ENCODE measurements at regions not wholly inside any gene's neighbourhood (a gene's known extent, or its start where the extent isn't known, plus 50 kb on each side); places are given as distances from the start of the nearest gene placed in this dataset.

- peaks cover 0 to under 1% (median 0%) of the 10 kb centered on the region in 4 donors for H3K9me3 ChIP-seq (ENCODE audit: control insufficient read depth in 4 of 4, low read length in 3 of 4)
- no peak for DNase-seq (ENCODE audit: low spot score)
- 83% methylated on average over 3 of the region's 3 CpGs for WGBS
- no peaks in the 10 kb centered on the region for H3K36me3 ChIP-seq (ENCODE audit: control insufficient read depth in 4 of 4, insufficient read depth in 3 of 4, low read depth in 1 of 4, low read length in 3 of 4)
- no peaks in the 10 kb centered on the region for H3K27me3 ChIP-seq (ENCODE audit: control insufficient read depth in 4 of 4, insufficient read depth in 4 of 4, low read length in 3 of 4)
- no peaks in the 10 kb centered on the region for H3K4me1 ChIP-seq (ENCODE audit: control insufficient read depth in 4 of 4, insufficient read depth in 4 of 4, low read length in 3 of 4)
- TF ChIP-seq FOXA2 (IDR thresholded peaks at IDR 0.05) (no peak), TAF1 (conservative IDR thresholded peaks at IDR 0.05) (no peak), HNF4G (IDR thresholded peaks at IDR 0.05) (no peak), SP1 (IDR thresholded peaks at IDR 0.05) (no peak), RAD21 (IDR thresholded peaks at IDR 0.05) (no peak), GABPA (IDR thresholded peaks at IDR 0.05 in 1 of 2, conservative IDR thresholded peaks at IDR 0.05 in 1 of 2) (no peak), HNF4A (conservative IDR thresholded peaks at IDR 0.05) (no peak), FOXA1 (IDR thresholded peaks at IDR 0.05) (no peak), RXRA (IDR thresholded peaks at IDR 0.05) (no peak), NR2F2 (IDR thresholded peaks at IDR 0.05) (no peak)
- H3K9ac ChIP-seq (ENCODE audit: low read depth in 1 of 2, low read length in 2 of 2): no peak overlapping the region
- no peak overlapping the region for H3K27ac ChIP-seq (ENCODE audit: low read depth in 1 of 2, low read length in 2 of 2)
- H3K4me3 ChIP-seq (ENCODE audit: low read depth in 1 of 3, low read length in 3 of 3): no peak overlapping the region
Measured at GRCh38 chr16:9497750-9498149, 406.3 kb downstream of the HAPSTR1 start.

- H3K9ac ChIP-seq (ENCODE audit: low read depth in 1 of 2, low read length in 2 of 2): no peak overlapping the region
- H3K27ac ChIP-seq (ENCODE audit: low read depth in 1 of 2, low read length in 2 of 2): no peak overlapping the region
- H3K4me1 ChIP-seq (ENCODE audit: control insufficient read depth in 4 of 4, insufficient read depth in 4 of 4, low read length in 3 of 4): no peaks in the 10 kb centered on the region
- H3K27me3 ChIP-seq (ENCODE audit: control insufficient read depth in 4 of 4, insufficient read depth in 4 of 4, low read length in 3 of 4): no peaks in the 10 kb centered on the region
- no peak overlapping the region for H3K4me3 ChIP-seq (ENCODE audit: low read depth in 1 of 3, low read length in 3 of 3)
- TF ChIP-seq EGR1 (IDR thresholded peaks at IDR 0.05; ENCODE audit: low read depth in 2 of 2) (no peak), RAD21 (IDR thresholded peaks at IDR 0.05) (no peak), SP1 (IDR thresholded peaks at IDR 0.05) (no peak)
- WGBS: 44% methylated on average over 1 of the region's 1 CpG
- H3K36me3 ChIP-seq (ENCODE audit: control insufficient read depth in 4 of 4, insufficient read depth in 3 of 4, low read depth in 1 of 4, low read length in 3 of 4): no peaks in the 10 kb centered on the region
- DNase-seq (ENCODE audit: low spot score): no peak
- H3K9me3 ChIP-seq (ENCODE audit: control insufficient read depth in 4 of 4, low read length in 3 of 4): no peaks in the 10 kb centered on the region
Measured at GRCh38 chr16:9499941-9500593, 408.6 kb downstream of the HAPSTR1 start.

DNA sequence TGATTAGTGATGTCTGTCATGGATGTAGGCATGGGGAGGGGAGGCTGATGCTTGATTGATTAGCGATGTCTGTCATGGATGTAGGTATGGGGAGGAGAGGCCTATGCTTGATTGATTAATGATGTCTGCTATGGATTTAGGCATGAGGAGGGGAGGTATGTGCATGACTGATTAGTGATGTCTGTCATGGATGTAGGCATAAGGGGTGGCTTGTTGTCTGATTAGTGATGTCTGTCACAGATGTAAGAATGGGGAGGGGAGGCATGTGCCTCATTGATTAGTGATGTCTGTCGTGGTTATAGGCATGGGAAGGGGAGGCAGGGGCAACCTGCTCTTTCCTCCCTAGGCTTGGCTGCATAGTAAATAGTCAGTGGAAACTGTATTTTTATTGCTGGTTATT lies 409.4 kb downstream of the HAPSTR1 start:
- H3K27me3 ChIP-seq (ENCODE audit: control insufficient read depth in 4 of 4, insufficient read depth in 4 of 4, low read length in 3 of 4): no peaks in the 10 kb centered on the region
- no peak for DNase-seq (ENCODE audit: low spot score)
- no peak overlapping the region for H3K4me3 ChIP-seq (ENCODE audit: low read depth in 1 of 3, low read length in 3 of 3)
- H3K36me3 ChIP-seq (ENCODE audit: control insufficient read depth in 4 of 4, insufficient read depth in 3 of 4, low read depth in 1 of 4, low read length in 3 of 4): no peaks in the 10 kb centered on the region
- WGBS: 90% methylated on average over 2 of the region's 2 CpGs
- no peak overlapping the region for H3K27ac ChIP-seq (ENCODE audit: low read depth in 1 of 2, low read length in 2 of 2)
- no peak overlapping the region for H3K9ac ChIP-seq (ENCODE audit: low read depth in 1 of 2, low read length in 2 of 2)
- no peaks in the 10 kb centered on the region for H3K4me1 ChIP-seq (ENCODE audit: control insufficient read depth in 4 of 4, insufficient read depth in 4 of 4, low read length in 3 of 4)
- H3K9me3 ChIP-seq (ENCODE audit: control insufficient read depth in 4 of 4, low read length in 3 of 4): no peaks in the 10 kb centered on the region
- TF ChIP-seq RXRA (IDR thresholded peaks at IDR 0.05) (no peak), REST (IDR thresholded peaks at IDR 0.05) (no peak), HNF4G (IDR thresholded peaks at IDR 0.05) (no peak), NR2F2 (IDR thresholded peaks at IDR 0.05) (no peak), HNF4A (conservative IDR thresholded peaks at IDR 0.05) (no peak), GABPA (IDR thresholded peaks at IDR 0.05 in 1 of 2, conservative IDR thresholded peaks at IDR 0.05 in 1 of 2) (no peak), TAF1 (conservative IDR thresholded peaks at IDR 0.05) (no peak), FOXA1 (IDR thresholded peaks at IDR 0.05) (no peak), JUND (IDR thresholded peaks at IDR 0.05) (no peak), SP1 (IDR thresholded peaks at IDR 0.05) (no peak), ATF3 (IDR thresholded peaks at IDR 0.05) (no peak), EGR1 (IDR thresholded peaks at IDR 0.05; ENCODE audit: low read depth in 2 of 2) (no peak), FOXA2 (IDR thresholded peaks at IDR 0.05) (no peak), ZBTB33 (IDR thresholded peaks at IDR 0.05) (no peak), YY1 (IDR thresholded peaks at IDR 0.05) (no peak), RAD21 (IDR thresholded peaks at IDR 0.05) (no peak), MAX (IDR thresholded peaks at IDR 0.05) (no peak)
- TF ChIP-seq, protein P1, sequence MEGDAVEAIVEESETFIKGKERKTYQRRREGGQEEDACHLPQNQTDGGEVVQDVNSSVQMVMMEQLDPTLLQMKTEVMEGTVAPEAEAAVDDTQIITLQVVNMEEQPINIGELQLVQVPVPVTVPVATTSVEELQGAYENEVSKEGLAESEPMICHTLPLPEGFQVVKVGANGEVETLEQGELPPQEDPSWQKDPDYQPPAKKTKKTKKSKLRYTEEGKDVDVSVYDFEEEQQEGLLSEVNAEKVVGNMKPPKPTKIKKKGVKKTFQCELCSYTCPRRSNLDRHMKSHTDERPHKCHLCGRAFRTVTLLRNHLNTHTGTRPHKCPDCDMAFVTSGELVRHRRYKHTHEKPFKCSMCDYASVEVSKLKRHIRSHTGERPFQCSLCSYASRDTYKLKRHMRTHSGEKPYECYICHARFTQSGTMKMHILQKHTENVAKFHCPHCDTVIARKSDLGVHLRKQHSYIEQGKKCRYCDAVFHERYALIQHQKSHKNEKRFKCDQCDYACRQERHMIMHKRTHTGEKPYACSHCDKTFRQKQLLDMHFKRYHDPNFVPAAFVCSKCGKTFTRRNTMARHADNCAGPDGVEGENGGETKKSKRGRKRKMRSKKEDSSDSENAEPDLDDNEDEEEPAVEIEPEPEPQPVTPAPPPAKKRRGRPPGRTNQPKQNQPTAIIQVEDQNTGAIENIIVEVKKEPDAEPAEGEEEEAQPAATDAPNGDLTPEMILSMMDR (IDR thresholded peaks at IDR 0.05; ENCODE audit: low read depth, low read length, missing input control): no peak

Measured in liver (tissue), 8 donors.